ENCODE measurements at regions not wholly inside any gene's neighbourhood (a gene's known extent, or its start where the extent isn't known, plus 50 kb on each side); places are given as distances from the start of the nearest gene placed in this dataset.

DNA sequence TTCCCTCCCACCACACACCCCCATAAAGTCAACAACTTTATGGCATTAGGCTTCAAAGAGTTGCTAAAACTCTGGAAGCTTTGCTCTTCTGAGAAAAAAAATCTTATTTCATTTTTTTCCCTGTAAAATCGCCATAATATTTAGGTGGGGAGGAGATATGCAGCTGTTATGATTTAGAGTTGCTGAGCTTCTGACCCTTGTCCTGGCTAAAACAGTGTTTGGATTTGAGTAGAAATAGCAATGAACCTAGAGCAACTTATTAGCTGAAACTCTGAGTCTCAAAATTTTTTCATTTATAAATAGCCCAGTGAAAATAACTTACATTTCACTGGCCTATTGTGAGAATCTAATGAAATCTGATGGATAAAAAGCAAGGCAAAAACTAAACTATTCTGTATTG, 482.8 kb upstream of the NFIA start:
- Histone ChIP-seq H2AFZ (ENCODE audit: low read length) (no peak overlapping the region), H3K79me1 (ENCODE audit: low read depth, low read length) (no peaks in the 10 kb centered on the region), H4K8ac (ENCODE audit: extremely low read depth, insufficient read depth, low read length) (no peak overlapping the region), H4K5ac (ENCODE audit: insufficient read length, low read depth, low read length) (no peak overlapping the region), H3K9ac (replicated peaks in 1 of 4; ENCODE audit: extremely low read depth in 1 of 4, low read depth in 3 of 4, low read length in 3 of 4) (no peak overlapping the region), H2BK15ac (ENCODE audit: low read length) (no peak overlapping the region), H3K9me3 (ENCODE audit: insufficient read depth in 2 of 2, low read depth in 1 of 2, low read length in 1 of 2) (peaks cover 0 to 3% of the 10 kb centered on the region in 2 experiments; a peak in 1 of 4 replicates), H2BK120ac (replicated peaks; ENCODE audit: low read depth, low read length) (no peak overlapping the region), H4K91ac (replicated peaks; ENCODE audit: insufficient read length, low read length) (no peak overlapping the region), H3K18ac (ENCODE audit: extremely low read depth, low read length) (no peak overlapping the region), H3K23me2 (ENCODE audit: low read depth, low read length) (no peaks in the 10 kb centered on the region; the same call in 1 of the 2 replicates), H2AK5ac (ENCODE audit: low read depth, low read length) (no peak overlapping the region), H2BK12ac (ENCODE audit: low read depth, low read length) (no peak overlapping the region), H3K23ac (ENCODE audit: insufficient read length) (no peak overlapping the region), H2BK5ac (ENCODE audit: low read depth, low read length) (no peak overlapping the region), H3K27me3 (replicated peaks in 1 of 4; ENCODE audit: control insufficient read depth in 3 of 4, extremely low read depth in 1 of 4, insufficient read depth in 3 of 4, low read length in 3 of 4) (no peaks in the 10 kb centered on the region), H2BK20ac (ENCODE audit: low read length) (no peak overlapping the region), H3K4ac (replicated peaks; ENCODE audit: insufficient read length, low read depth, low read length) (no peak overlapping the region), H3K4me2 (ENCODE audit: insufficient read depth in 1 of 2, low read depth in 2 of 2, low read length in 2 of 2) (no peak overlapping the region), H3K4me3 (ENCODE audit: extremely low read depth in 1 of 4, insufficient read depth in 2 of 4, low read depth in 3 of 4, low read length in 4 of 4) (no peak overlapping the region), H3K36me3 (ENCODE audit: control insufficient read depth in 2 of 4, insufficient read depth in 4 of 4, low read length in 3 of 4) (no peaks in the 10 kb centered on the region), H3K14ac (ENCODE audit: insufficient read length) (no peak overlapping the region), H3K27ac (ENCODE audit: low read depth, low read length) (no peak overlapping the region), H3K56ac (replicated peaks; ENCODE audit: insufficient read length, low read depth, low read length) (no peak overlapping the region), H3K79me2 (ENCODE audit: control insufficient read depth in 1 of 2, insufficient read depth in 2 of 2, low read length in 2 of 2) (no peaks in the 10 kb centered on the region), H3K4me1 (replicated peaks in 1 of 4; ENCODE audit: control insufficient read depth in 3 of 4, insufficient read depth in 4 of 4, low read length in 3 of 4) (no peaks in the 10 kb centered on the region), H4K20me1 (replicated peaks in 1 of 2; ENCODE audit: control insufficient read depth in 1 of 2, insufficient read depth in 2 of 2, low read length in 2 of 2) (no peaks in the 10 kb centered on the region)
- TF ChIP-seq, protein P1, sequence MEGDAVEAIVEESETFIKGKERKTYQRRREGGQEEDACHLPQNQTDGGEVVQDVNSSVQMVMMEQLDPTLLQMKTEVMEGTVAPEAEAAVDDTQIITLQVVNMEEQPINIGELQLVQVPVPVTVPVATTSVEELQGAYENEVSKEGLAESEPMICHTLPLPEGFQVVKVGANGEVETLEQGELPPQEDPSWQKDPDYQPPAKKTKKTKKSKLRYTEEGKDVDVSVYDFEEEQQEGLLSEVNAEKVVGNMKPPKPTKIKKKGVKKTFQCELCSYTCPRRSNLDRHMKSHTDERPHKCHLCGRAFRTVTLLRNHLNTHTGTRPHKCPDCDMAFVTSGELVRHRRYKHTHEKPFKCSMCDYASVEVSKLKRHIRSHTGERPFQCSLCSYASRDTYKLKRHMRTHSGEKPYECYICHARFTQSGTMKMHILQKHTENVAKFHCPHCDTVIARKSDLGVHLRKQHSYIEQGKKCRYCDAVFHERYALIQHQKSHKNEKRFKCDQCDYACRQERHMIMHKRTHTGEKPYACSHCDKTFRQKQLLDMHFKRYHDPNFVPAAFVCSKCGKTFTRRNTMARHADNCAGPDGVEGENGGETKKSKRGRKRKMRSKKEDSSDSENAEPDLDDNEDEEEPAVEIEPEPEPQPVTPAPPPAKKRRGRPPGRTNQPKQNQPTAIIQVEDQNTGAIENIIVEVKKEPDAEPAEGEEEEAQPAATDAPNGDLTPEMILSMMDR (IDR thresholded peaks at IDR 0.05; ENCODE audit: control extremely low read depth in 1 of 3, insufficient read depth in 1 of 3, low read depth in 1 of 3, low read length in 3 of 3), result no peak
- no peak for TF ChIP-seq JUND (IDR thresholded peaks at IDR 0.05; ENCODE audit: low read length)
- TF ChIP-seq BCL11A (IDR thresholded peaks at IDR 0.05; ENCODE audit: low read depth in 2 of 2, low read length in 2 of 2), result no peak
- TF ChIP-seq KDM5A (IDR thresholded peaks at IDR 0.05; ENCODE audit: low read length), result no peak
- TF ChIP-seq SP1 (IDR thresholded peaks at IDR 0.05; ENCODE audit: low read depth, low read length), result no peak
- no peak for TF ChIP-seq HDAC2 (IDR thresholded peaks at IDR 0.05; ENCODE audit: borderline replicate concordance in 1 of 2, low read depth in 2 of 2, low read length in 2 of 2)
- TF ChIP-seq FOSL1 (IDR thresholded peaks at IDR 0.05; ENCODE audit: insufficient read depth, low read depth, low read length), result no peak
- no peak for TF ChIP-seq KDM1A (IDR thresholded peaks at IDR 0.05; ENCODE audit: borderline replicate concordance, low read length)
- POLR2A ChIA-PET (ENCODE audit: partially characterized antibody), result no interaction called here
- DNase-seq (ENCODE audit: low read depth in 1 of 2, low spot score in 2 of 2) (no peak), FAIRE-seq (no peak)
- CTCF ChIA-PET (ENCODE audit: partially characterized antibody), result no interaction called here
- 100% methylated on average over 1 of the region's 1 CpG; no CpG with 5 or more reads in 1 of the 2 experiments for WGBS, 2 experiments (ENCODE audit: extremely low coverage in 1 of 2, insufficient coverage in 1 of 2, insufficient read length in 1 of 2, insufficient replicate concordance in 2 of 2, low coverage in 1 of 2, low lambda C conversion rate in 2 of 2, missing lambda C conversion rate in 1 of 2)
